ENCODE measurements at regions not wholly inside any gene's neighbourhood (a gene's known extent, or its start where the extent isn't known, plus 50 kb on each side); places are given as distances from the start of the nearest gene placed in this dataset.

- H4K8ac ChIP-seq (ENCODE audit: low read depth, low read length): no peak overlapping the region
- no peaks in the 10 kb centered on the region for H3K27me3 ChIP-seq (ENCODE audit: control insufficient read depth in 3 of 3, insufficient read depth in 3 of 3, low read depth in 1 of 3, low read length in 3 of 3)
- H2BK15ac ChIP-seq (ENCODE audit: low read length): no peak overlapping the region
- H3K4ac ChIP-seq (ENCODE audit: low read length): no peak overlapping the region
- H3K4me1 ChIP-seq (ENCODE audit: control insufficient read depth in 2 of 2, insufficient read depth in 1 of 2, low read depth in 1 of 2, low read length in 2 of 2): no peaks in the 10 kb centered on the region
- H2AFZ ChIP-seq (ENCODE audit: low read length): no peak overlapping the region
- no peak overlapping the region for H3K27ac ChIP-seq (replicated peaks; ENCODE audit: low read length)
- no peak overlapping the region for H4K91ac ChIP-seq (ENCODE audit: low read depth, low read length, poor library complexity)
- H3K4me2 ChIP-seq (ENCODE audit: insufficient read depth, low read length, poor library complexity, severe bottlenecking): no peak overlapping the region
- whole genome bisulfite sequencing, 2 donors (ENCODE audit: extremely low coverage in 2 of 2, insufficient read length in 2 of 2, insufficient replicate concordance in 1 of 2): no CpG with 5 or more reads among the region's 2 CpGs
- no peak overlapping the region for H3K4me3 ChIP-seq (ENCODE audit: low read length in 2 of 2)
- no peak overlapping the region for H2AK5ac ChIP-seq (ENCODE audit: low read depth, low read length)
- H2BK120ac ChIP-seq (ENCODE audit: low read depth, low read length): no peak overlapping the region
- H3K18ac ChIP-seq (ENCODE audit: low read length): no peak overlapping the region
- DNase-seq (ENCODE audit: low spot score): no peak
- H3K36me3 ChIP-seq (replicated peaks in 1 of 2; ENCODE audit: control insufficient read depth in 2 of 2, insufficient read depth in 2 of 2, low read length in 2 of 2): no peaks in the 10 kb centered on the region
- H3K79me1 ChIP-seq (ENCODE audit: low read depth, low read length): no peaks in the 10 kb centered on the region
- no peak overlapping the region for H3K14ac ChIP-seq (ENCODE audit: low read length)
- no peak overlapping the region for H3K9ac ChIP-seq (ENCODE audit: low read depth, low read length, poor library complexity)
- no peak overlapping the region for H3K23ac ChIP-seq (ENCODE audit: low read depth, low read length, poor library complexity)
- H2BK5ac ChIP-seq (ENCODE audit: low read length): no peak overlapping the region
- no peaks in the 10 kb centered on the region for H3K9me3 ChIP-seq (replicated peaks in 1 of 2; ENCODE audit: control insufficient read depth in 2 of 2, insufficient read depth in 1 of 2, low read depth in 1 of 2, low read length in 2 of 2)
- no peak overlapping the region for H2BK12ac ChIP-seq (ENCODE audit: low read length)
These were observed 1666.7 kb downstream of the EFNB2 start for GRCh38 chr13:104868806-104869205.

GRCh38 chr13:104855581-104855980 lies 1679.9 kb downstream of the EFNB2 start:
- H2BK5ac ChIP-seq (ENCODE audit: low read length): no peak overlapping the region
- WGBS, 2 donors (ENCODE audit: extremely low coverage in 2 of 2, insufficient read length in 2 of 2, insufficient replicate concordance in 1 of 2): no CpG with 5 or more reads among the region's 1 CpG
- no peak overlapping the region for H3K4ac ChIP-seq (ENCODE audit: low read length)
- no peak for DNase-seq (ENCODE audit: low spot score)
- H2BK120ac ChIP-seq (ENCODE audit: low read depth, low read length): no peak overlapping the region
- H3K9me3 ChIP-seq (replicated peaks in 1 of 2; ENCODE audit: control insufficient read depth in 2 of 2, insufficient read depth in 1 of 2, low read depth in 1 of 2, low read length in 2 of 2): no peaks in the 10 kb centered on the region
- H2AFZ ChIP-seq (ENCODE audit: low read length): no peak overlapping the region
- H3K36me3 ChIP-seq (replicated peaks in 1 of 2; ENCODE audit: control insufficient read depth in 2 of 2, insufficient read depth in 2 of 2, low read length in 2 of 2): no peaks in the 10 kb centered on the region
- H2BK15ac ChIP-seq (ENCODE audit: low read length): no peak overlapping the region
- H3K18ac ChIP-seq (ENCODE audit: low read length): no peak overlapping the region
- no peaks in the 10 kb centered on the region for H3K79me1 ChIP-seq (ENCODE audit: low read depth, low read length)
- no peak overlapping the region for H4K91ac ChIP-seq (ENCODE audit: low read depth, low read length, poor library complexity)
- no peaks in the 10 kb centered on the region for H3K4me1 ChIP-seq (ENCODE audit: control insufficient read depth in 2 of 2, insufficient read depth in 1 of 2, low read depth in 1 of 2, low read length in 2 of 2)
- no peak overlapping the region for H3K23ac ChIP-seq (ENCODE audit: low read depth, low read length, poor library complexity)
- no peak overlapping the region for H2BK12ac ChIP-seq (ENCODE audit: low read length)
- H3K27ac ChIP-seq (replicated peaks; ENCODE audit: low read length): no peak overlapping the region
- H2AK5ac ChIP-seq (ENCODE audit: low read depth, low read length): no peak overlapping the region
- H3K4me3 ChIP-seq (ENCODE audit: low read length in 2 of 2): no peak overlapping the region
- H3K27me3 ChIP-seq (ENCODE audit: control insufficient read depth in 3 of 3, insufficient read depth in 3 of 3, low read depth in 1 of 3, low read length in 3 of 3): no peaks in the 10 kb centered on the region
- no peak overlapping the region for H4K8ac ChIP-seq (ENCODE audit: low read depth, low read length)
- H3K9ac ChIP-seq (ENCODE audit: low read depth, low read length, poor library complexity): no peak overlapping the region
- H3K4me2 ChIP-seq (ENCODE audit: insufficient read depth, low read length, poor library complexity, severe bottlenecking): no peak overlapping the region
- no peak overlapping the region for H3K14ac ChIP-seq (ENCODE audit: low read length)

DNA sequence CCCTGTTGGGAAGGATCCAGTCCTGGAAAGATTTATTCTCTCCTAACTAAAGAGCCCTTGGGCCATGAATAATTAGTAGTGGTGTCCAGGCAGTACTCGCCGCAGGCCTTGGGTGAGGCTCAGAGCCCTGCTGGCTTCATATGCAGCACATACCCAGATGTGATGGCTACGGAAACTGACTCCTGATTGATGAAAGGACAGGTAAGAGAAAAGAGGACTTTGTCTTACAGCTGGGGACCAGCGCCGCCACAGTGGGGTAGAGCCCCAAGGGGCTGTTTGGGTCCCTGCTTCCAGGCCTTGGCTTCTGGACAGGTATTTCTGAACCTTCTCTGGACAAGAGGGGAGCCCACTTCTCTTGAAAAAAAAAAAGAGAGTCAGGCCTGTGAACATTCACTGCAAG lies 1680.8 kb downstream of the EFNB2 start:
- H3K4me3 ChIP-seq (ENCODE audit: low read length in 2 of 2): no peak overlapping the region
- no peak overlapping the region for H2BK12ac ChIP-seq (ENCODE audit: low read length)
- no peak overlapping the region for H2AK5ac ChIP-seq (ENCODE audit: low read depth, low read length)
- no peak overlapping the region for H3K4me2 ChIP-seq (ENCODE audit: insufficient read depth, low read length, poor library complexity, severe bottlenecking)
- H3K23ac ChIP-seq (ENCODE audit: low read depth, low read length, poor library complexity): no peak overlapping the region
- no peak overlapping the region for H3K4ac ChIP-seq (ENCODE audit: low read length)
- no peak overlapping the region for H2BK15ac ChIP-seq (ENCODE audit: low read length)
- no peak for DNase-seq (ENCODE audit: low spot score)
- no peaks in the 10 kb centered on the region for H3K9me3 ChIP-seq (replicated peaks in 1 of 2; ENCODE audit: control insufficient read depth in 2 of 2, insufficient read depth in 1 of 2, low read depth in 1 of 2, low read length in 2 of 2)
- no peaks in the 10 kb centered on the region for H3K36me3 ChIP-seq (replicated peaks in 1 of 2; ENCODE audit: control insufficient read depth in 2 of 2, insufficient read depth in 2 of 2, low read length in 2 of 2)
- H2BK5ac ChIP-seq (ENCODE audit: low read length): no peak overlapping the region
- no peak overlapping the region for H4K91ac ChIP-seq (ENCODE audit: low read depth, low read length, poor library complexity)
- H3K18ac ChIP-seq (ENCODE audit: low read length): no peak overlapping the region
- no peaks in the 10 kb centered on the region for H3K4me1 ChIP-seq (ENCODE audit: control insufficient read depth in 2 of 2, insufficient read depth in 1 of 2, low read depth in 1 of 2, low read length in 2 of 2)
- no peaks in the 10 kb centered on the region for H3K27me3 ChIP-seq (ENCODE audit: control insufficient read depth in 3 of 3, insufficient read depth in 3 of 3, low read depth in 1 of 3, low read length in 3 of 3)
- H3K9ac ChIP-seq (ENCODE audit: low read depth, low read length, poor library complexity): no peak overlapping the region
- no CpG with 5 or more reads among the region's 5 CpGs for WGBS, 2 donors (ENCODE audit: extremely low coverage in 2 of 2, insufficient read length in 2 of 2, insufficient replicate concordance in 1 of 2)
- H3K79me1 ChIP-seq (ENCODE audit: low read depth, low read length): no peaks in the 10 kb centered on the region
- H3K27ac ChIP-seq (replicated peaks; ENCODE audit: low read length): no peak overlapping the region
- no peak overlapping the region for H4K8ac ChIP-seq (ENCODE audit: low read depth, low read length)
- no peak overlapping the region for H2BK120ac ChIP-seq (ENCODE audit: low read depth, low read length)
- no peak overlapping the region for H3K14ac ChIP-seq (ENCODE audit: low read length)
- H2AFZ ChIP-seq (ENCODE audit: low read length): peak overlapping the region; percentile 78

DNA sequence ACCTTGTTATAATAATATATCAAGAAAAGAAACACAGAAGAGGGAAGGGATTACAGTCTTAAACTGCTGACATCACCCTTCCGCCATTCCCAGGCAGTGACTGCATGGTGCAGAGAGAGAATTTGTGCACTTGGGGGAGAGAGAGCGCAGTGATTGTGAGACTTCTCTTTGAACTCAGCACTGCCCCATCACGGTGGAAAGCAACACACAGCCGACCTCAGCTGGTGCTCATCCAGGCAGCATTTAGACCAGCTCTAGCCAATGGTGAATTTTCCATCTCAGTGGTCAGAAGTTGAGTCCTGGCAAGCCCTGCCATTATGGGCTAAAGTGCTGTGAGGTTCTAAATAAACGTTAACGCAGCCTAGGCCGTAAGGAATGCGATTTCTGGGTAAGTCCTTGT lies 1681.5 kb downstream of the EFNB2 start:
- H2BK15ac ChIP-seq (ENCODE audit: low read length): no peak overlapping the region
- no peak overlapping the region for H3K4ac ChIP-seq (ENCODE audit: low read length)
- H3K18ac ChIP-seq (ENCODE audit: low read length): no peak overlapping the region
- H2AFZ ChIP-seq (ENCODE audit: low read length): peak overlapping the region; percentile 78
- H3K14ac ChIP-seq (ENCODE audit: low read length): no peak overlapping the region
- no peaks in the 10 kb centered on the region for H3K36me3 ChIP-seq (replicated peaks in 1 of 2; ENCODE audit: control insufficient read depth in 2 of 2, insufficient read depth in 2 of 2, low read length in 2 of 2)
- no peaks in the 10 kb centered on the region for H3K27me3 ChIP-seq (ENCODE audit: control insufficient read depth in 3 of 3, insufficient read depth in 3 of 3, low read depth in 1 of 3, low read length in 3 of 3)
- H3K27ac ChIP-seq (replicated peaks; ENCODE audit: low read length): no peak overlapping the region
- no peak overlapping the region for H3K4me2 ChIP-seq (ENCODE audit: insufficient read depth, low read length, poor library complexity, severe bottlenecking)
- H3K9me3 ChIP-seq (replicated peaks in 1 of 2; ENCODE audit: control insufficient read depth in 2 of 2, insufficient read depth in 1 of 2, low read depth in 1 of 2, low read length in 2 of 2): no peaks in the 10 kb centered on the region
- no peak overlapping the region for H4K91ac ChIP-seq (ENCODE audit: low read depth, low read length, poor library complexity)
- WGBS, 2 donors (ENCODE audit: extremely low coverage in 2 of 2, insufficient read length in 2 of 2, insufficient replicate concordance in 1 of 2): no CpG with 5 or more reads among the region's 8 CpGs
- peak overlapping the region; percentile 34 for H3K23ac ChIP-seq (ENCODE audit: low read depth, low read length, poor library complexity)
- H3K9ac ChIP-seq (ENCODE audit: low read depth, low read length, poor library complexity): peak overlapping the region; percentile 3
- no peak overlapping the region for H2AK5ac ChIP-seq (ENCODE audit: low read depth, low read length)
- no peak overlapping the region for H2BK120ac ChIP-seq (ENCODE audit: low read depth, low read length)
- no peak for DNase-seq (ENCODE audit: low spot score)
- H3K4me1 ChIP-seq (ENCODE audit: control insufficient read depth in 2 of 2, insufficient read depth in 1 of 2, low read depth in 1 of 2, low read length in 2 of 2): no peaks in the 10 kb centered on the region
- H2BK5ac ChIP-seq (ENCODE audit: low read length): no peak overlapping the region
- H3K79me1 ChIP-seq (ENCODE audit: low read depth, low read length): no peaks in the 10 kb centered on the region
- no peak overlapping the region for H3K4me3 ChIP-seq (ENCODE audit: low read length in 2 of 2)
- H2BK12ac ChIP-seq (ENCODE audit: low read length): no peak overlapping the region
- H4K8ac ChIP-seq (ENCODE audit: low read depth, low read length): no peak overlapping the region

All from neuronal stem cell (in vitro differentiated cells).